Endothelial cell of umbilical vein (primary cell): ENCODE measurements at regions not wholly inside any gene's neighbourhood (a gene's known extent, or its start where the extent isn't known, plus 50 kb on each side); places are given as distances from the start of the nearest gene placed in this dataset.

Experiments used
- BruUV-seq: library from RNA; stranded (reverse); fragments of 400-500 nt; replicated peaks from 2 replicates; lab custom pipeline; 2021; lab: Mats Ljungman, UMichigan
- CTCF ChIA-PET: fragments of 300-600, 350-600 bp; sonication (Branson Sonifier 250); formaldehyde crosslinking; loops from one replicate; lab custom pipeline; 2021; ENCODE audit warnings: antibody characterized with exemption, inconsistent platforms; lab: Charles Lee
- POLR2A ChIA-PET: fragments of 300-600, 350-600 bp; sonication (Branson Sonifier 250); formaldehyde crosslinking; loops from one replicate; lab custom pipeline; 2021; ENCODE audit warnings: antibody characterized with exemption, inconsistent platforms; lab: Charles Lee
- DNase-seq: peaks from one replicate; pipeline ENCODE4 v3.0.0-alpha.2; 2011; ENCODE audit warnings: low read depth, low spot score
- FAIRE-seq: peaks from 2 replicates; lab custom pipeline; 2011; peaks lifted over from hg19 to GRCh38; lab: Jason Lieb, UNC
- H2AFZ ChIP-seq: 2 replicates; pipeline ENCODE4 v1.6.0; 2012; ENCODE audit warnings: low read depth, low read length, control low read depth, inconsistent platforms
- H3K27ac ChIP-seq: 2 replicates; pipeline ENCODE4 v1.5.1; 2011; ENCODE audit warnings: low read depth, mild to moderate bottlenecking, control low read depth, low read length, moderate library complexity; ENCODE audit not compliant: insufficient read depth
- H3K27me3 ChIP-seq, 2 experiments: 2 replicates each; pipeline versions ENCODE4 v1.6.0 to v1.6.1; 2011; ENCODE audit warnings: low read length in 2 of 2, mixed read lengths in 1 of 2; ENCODE audit not compliant: control insufficient read depth in 2 of 2, insufficient read depth in 2 of 2
- H3K36me3 ChIP-seq, 2 experiments: 2 replicates in 1 of 2; 3 replicates in 1 of 2; pipeline ENCODE4 v1.5.1; 2011; ENCODE audit warnings: low read length in 2 of 2, mild to moderate bottlenecking in 1 of 2, moderate library complexity in 1 of 2; ENCODE audit not compliant: control insufficient read depth in 2 of 2, insufficient read depth in 2 of 2; ENCODE audit errors: extremely low read depth in 1 of 2
- H3K4me1 ChIP-seq: 3 replicates; pipeline ENCODE4 v1.5.1; 2011; ENCODE audit warnings: mild to moderate bottlenecking, low read length; ENCODE audit not compliant: control insufficient read depth, insufficient read depth; ENCODE audit errors: extremely low read depth
- H3K4me2 ChIP-seq: 2 replicates; pipeline ENCODE4 v1.6.1; 2011; ENCODE audit warnings: low read length, control low read depth, mixed read lengths; ENCODE audit not compliant: insufficient read depth
- H3K4me3 ChIP-seq, 3 experiments: fragments of 200-600 bp in 1 of 3; sonication (generic), shearing (Covaris generic) in 1 of 3; replicated peaks in 1 of 3; 2 replicates each; pipeline ENCODE4 v1.5.1; 2011 to 2016; ENCODE audit warnings: control low read depth in 3 of 3, low read length in 3 of 3, mild to moderate bottlenecking in 2 of 3, inconsistent platforms in 1 of 3, low read depth in 1 of 3, moderate library complexity in 1 of 3; ENCODE audit not compliant: insufficient read depth in 1 of 3
- H3K79me2 ChIP-seq: 2 replicates; pipeline ENCODE4 v1.6.0; 2012; ENCODE audit warnings: low read length, inconsistent platforms; ENCODE audit not compliant: control insufficient read depth, insufficient read depth
- H3K9ac ChIP-seq: replicated peaks from 2 replicates; pipeline ENCODE3; 2011; ENCODE audit warnings: low read length, control low read depth; ENCODE audit not compliant: insufficient read depth; ENCODE audit errors: extremely low read depth
- H3K9me1 ChIP-seq: replicated peaks from 3 replicates; pipeline ENCODE4 v1.6.0; 2011; ENCODE audit warnings: mild to moderate bottlenecking, low read length; ENCODE audit not compliant: control insufficient read depth, insufficient read depth; ENCODE audit errors: extremely low read depth
- H3K9me3 ChIP-seq: replicated peaks from 2 replicates; pipeline ENCODE4 v1.5.1; 2012; ENCODE audit warnings: low read length, inconsistent platforms; ENCODE audit not compliant: control insufficient read depth, insufficient read depth
- H4K20me1 ChIP-seq: replicated peaks from 2 replicates; pipeline ENCODE3; 2011; ENCODE audit warnings: mild to moderate bottlenecking, low read length; ENCODE audit not compliant: control insufficient read depth, insufficient read depth; ENCODE audit errors: extremely low read depth
- EZH2 ChIP-seq: IDR thresholded peaks from 2 replicates; pipeline ENCODE4 v1.6.1; 2012; ENCODE audit warnings: borderline replicate concordance, low read depth, mild to moderate bottlenecking, moderate library complexity, low read length, inconsistent platforms; ENCODE audit not compliant: severe bottlenecking
- FOS ChIP-seq: IDR thresholded peaks from 2 replicates; pipeline ENCODE4 v1.6.1; 2011; ENCODE audit warnings: mild to moderate bottlenecking, low read length, moderate library complexity, borderline replicate concordance; ENCODE audit not compliant: insufficient read depth
- GATA2 ChIP-seq: IDR thresholded peaks from 2 replicates; pipeline ENCODE4 v1.7.0; 2011; ENCODE audit warnings: low read depth, mild to moderate bottlenecking, moderate library complexity, mixed read lengths, low read length; ENCODE audit not compliant: insufficient read length, insufficient read depth
- JUN ChIP-seq: IDR thresholded peaks from 2 replicates; pipeline ENCODE4 v1.6.1; 2011; ENCODE audit warnings: borderline replicate concordance, low read depth; ENCODE audit not compliant: insufficient read length, insufficient read depth
- MYC ChIP-seq: IDR thresholded peaks from one replicate; pipeline ENCODE4 v1.6.1; 2011; ENCODE audit warnings: mild to moderate bottlenecking, low read depth, low read length
- POLR2A ChIP-seq: IDR thresholded peaks from 2 replicates; pipeline ENCODE4 v1.6.1; 2012; ENCODE audit warnings: low read depth, mild to moderate bottlenecking, control low read depth, low read length
- POLR2AphosphoS5 ChIP-seq: IDR thresholded peaks from 2 replicates; pipeline ENCODE4 v1.6.1; 2012; ENCODE audit warnings: low read depth, mild to moderate bottlenecking, control low read depth, low read length, moderate library complexity; ENCODE audit not compliant: insufficient read depth
- dilution Hi-C: fragments of 300-500 bp; cut with MboI; formaldehyde crosslinking; loops from one replicate; pipeline ENCODE4 v1.15.0; 2019; ENCODE audit warnings: low sequenced_read_pairs; ENCODE audit not compliant: extremely low pct_ligation_motif_present
- intact Hi-C: fragments of 100-400 bp; cut with micrococcal nuclease; formaldehyde crosslinking; loops from one replicate; pipeline ENCODE4 v1.10.0; 2022
- TF ChIP-seq, protein P1 (sequence below): IDR thresholded peaks from 2 replicates; pipeline ENCODE4 v1.6.1; 2011; ENCODE audit not compliant: insufficient read depth, insufficient read length
- TF ChIP-seq, protein P2 (sequence below), 2 donors: IDR thresholded peaks; 1 replicate in 1 of 2; 2 replicates in 1 of 2; pipeline ENCODE4 v1.5.1; 2011; ENCODE audit warnings: low read length in 2 of 2, mild to moderate bottlenecking in 2 of 2, moderate library complexity in 2 of 2, control low read depth in 1 of 2, inconsistent platforms in 1 of 2, low read depth in 1 of 2; ENCODE audit not compliant: insufficient read depth in 1 of 2; ENCODE audit errors: extremely low read depth in 1 of 2

DNA sequence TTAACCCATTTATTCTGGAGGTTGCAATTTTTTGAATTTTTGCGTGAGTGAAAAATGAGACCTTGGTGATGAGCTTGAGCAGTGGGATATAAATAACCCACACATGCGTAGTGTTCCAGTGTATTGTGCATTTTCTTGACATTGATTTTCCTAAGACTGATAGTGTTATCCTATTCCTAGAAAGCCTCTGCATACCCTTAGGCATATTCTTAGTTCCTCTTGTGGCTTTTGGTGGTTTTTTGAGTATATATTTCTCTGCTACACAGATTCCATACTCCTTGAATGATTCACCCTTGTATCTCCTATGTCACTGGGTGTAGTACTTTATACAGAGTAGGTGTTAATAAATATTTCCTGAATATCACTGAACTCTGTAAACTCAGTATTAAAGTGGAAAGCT lies 363.4 kb upstream of the PDE3A start:
- H3K27ac ChIP-seq: no peak overlapping the region
- no peak overlapping the region for H3K4me2 ChIP-seq
- no peak overlapping the region for H3K9ac ChIP-seq
- no peak overlapping the region for H2AFZ ChIP-seq
- TF ChIP-seq MYC: no peak
- TF ChIP-seq POLR2A: no peak
- TF ChIP-seq GATA2: no peak
- no peak for TF ChIP-seq FOS
- TF ChIP-seq EZH2: no peak
- no peak for TF ChIP-seq POLR2AphosphoS5
- TF ChIP-seq JUN: no peak
- TF ChIP-seq, protein P1, sequence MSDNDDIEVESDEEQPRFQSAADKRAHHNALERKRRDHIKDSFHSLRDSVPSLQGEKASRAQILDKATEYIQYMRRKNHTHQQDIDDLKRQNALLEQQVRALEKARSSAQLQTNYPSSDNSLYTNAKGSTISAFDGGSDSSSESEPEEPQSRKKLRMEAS: no peak
- TF ChIP-seq, protein P2, sequence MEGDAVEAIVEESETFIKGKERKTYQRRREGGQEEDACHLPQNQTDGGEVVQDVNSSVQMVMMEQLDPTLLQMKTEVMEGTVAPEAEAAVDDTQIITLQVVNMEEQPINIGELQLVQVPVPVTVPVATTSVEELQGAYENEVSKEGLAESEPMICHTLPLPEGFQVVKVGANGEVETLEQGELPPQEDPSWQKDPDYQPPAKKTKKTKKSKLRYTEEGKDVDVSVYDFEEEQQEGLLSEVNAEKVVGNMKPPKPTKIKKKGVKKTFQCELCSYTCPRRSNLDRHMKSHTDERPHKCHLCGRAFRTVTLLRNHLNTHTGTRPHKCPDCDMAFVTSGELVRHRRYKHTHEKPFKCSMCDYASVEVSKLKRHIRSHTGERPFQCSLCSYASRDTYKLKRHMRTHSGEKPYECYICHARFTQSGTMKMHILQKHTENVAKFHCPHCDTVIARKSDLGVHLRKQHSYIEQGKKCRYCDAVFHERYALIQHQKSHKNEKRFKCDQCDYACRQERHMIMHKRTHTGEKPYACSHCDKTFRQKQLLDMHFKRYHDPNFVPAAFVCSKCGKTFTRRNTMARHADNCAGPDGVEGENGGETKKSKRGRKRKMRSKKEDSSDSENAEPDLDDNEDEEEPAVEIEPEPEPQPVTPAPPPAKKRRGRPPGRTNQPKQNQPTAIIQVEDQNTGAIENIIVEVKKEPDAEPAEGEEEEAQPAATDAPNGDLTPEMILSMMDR (IDR thresholded peaks at IDR 0.05; ENCODE audit: extremely low read depth in 1 of 2, insufficient read depth in 1 of 2, low read depth in 1 of 2, low read length in 2 of 2): no peak
- no peaks in the 10 kb centered on the region for H3K36me3 ChIP-seq
- no peak for DNase-seq
- no TSS peak for BruUV-seq
- H4K20me1 ChIP-seq: no peaks in the 10 kb centered on the region
- H3K9me3 ChIP-seq: no peaks in the 10 kb centered on the region
- no peaks in the 10 kb centered on the region for H3K79me2 ChIP-seq
- peaks cover 10% of the 10 kb centered on the region for H3K4me1 ChIP-seq
- dilution Hi-C loops: no loop called here
- ChIA-PET POLR2A (no interaction called here), CTCF (interaction anchor here (1.8 to 2.5 kb wide), 2 partner anchors 89 to 141 kb away, joined by 3 to 10 read pairs; no protein-coding TSS in a partner anchor)
- H3K27me3 ChIP-seq: no peaks in the 10 kb centered on the region
- intact Hi-C loops: no loop called here
- H3K4me3 ChIP-seq: no peak overlapping the region
- no peaks in the 10 kb centered on the region for H3K9me1 ChIP-seq
- FAIRE-seq: no peak
